ENCODE measurements at regions not wholly inside any gene's neighbourhood (a gene's known extent, or its start where the extent isn't known, plus 50 kb on each side); places are given as distances from the start of the nearest gene placed in this dataset.
A peak's percentile ranks its signal among the peaks of the same experiment; 100 is the strongest.
"Not testable (repeated sequence)": the region's sequence is repeated elsewhere in the genome, so short reads cannot be mapped to it uniquely, and the experiment has no call there.

- DNase-seq (ENCODE audit: extremely low read depth in 1 of 2, low read depth in 1 of 2): no peak
These were observed 57.6 kb downstream of the PTTG1 start for GRCh38 chr5:160479220-160479619.

DNA sequence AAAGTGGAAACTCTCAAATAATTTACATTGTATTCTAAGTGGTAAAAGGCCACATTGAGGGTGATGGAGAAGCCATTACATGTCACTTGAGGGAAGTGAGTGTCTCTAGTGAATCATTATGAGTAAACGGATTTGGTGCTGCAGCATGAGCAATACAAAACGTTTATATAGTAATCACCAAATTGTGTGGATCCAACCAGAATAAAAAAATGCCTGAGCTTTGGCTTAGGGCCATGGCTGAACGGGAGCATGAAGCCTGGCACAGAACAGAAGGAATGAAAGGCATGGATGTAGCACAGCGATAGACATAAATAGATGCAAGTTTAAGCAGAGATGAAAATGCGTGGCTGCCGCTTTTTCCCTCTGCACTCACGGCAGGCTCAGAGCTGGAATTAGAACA is 58.3 kb downstream of the PTTG1 start:
- DNase-seq (ENCODE audit: extremely low read depth in 1 of 2, low read depth in 1 of 2): no peak

DNA sequence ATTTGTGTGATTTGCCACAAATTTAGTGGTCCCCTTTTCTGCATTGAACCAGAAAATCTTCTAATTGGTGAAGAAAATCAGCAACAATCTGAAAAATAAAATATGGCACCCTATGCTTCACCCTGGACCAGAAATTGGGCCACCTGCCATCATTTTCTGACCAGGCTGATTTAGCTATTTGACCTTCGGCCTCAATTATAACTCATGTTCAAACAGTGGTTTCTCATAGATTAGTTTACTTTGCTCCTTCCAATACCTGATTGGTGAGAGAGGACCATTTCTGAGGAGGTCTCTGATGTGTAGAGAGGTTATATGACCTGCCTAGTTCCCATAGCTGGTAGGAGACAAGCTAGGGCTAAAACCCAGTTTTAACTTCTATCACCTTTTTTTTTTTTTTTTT is 59.0 kb downstream of the PTTG1 start:
- no peak for DNase-seq (ENCODE audit: extremely low read depth in 1 of 2, low read depth in 1 of 2)

DNA sequence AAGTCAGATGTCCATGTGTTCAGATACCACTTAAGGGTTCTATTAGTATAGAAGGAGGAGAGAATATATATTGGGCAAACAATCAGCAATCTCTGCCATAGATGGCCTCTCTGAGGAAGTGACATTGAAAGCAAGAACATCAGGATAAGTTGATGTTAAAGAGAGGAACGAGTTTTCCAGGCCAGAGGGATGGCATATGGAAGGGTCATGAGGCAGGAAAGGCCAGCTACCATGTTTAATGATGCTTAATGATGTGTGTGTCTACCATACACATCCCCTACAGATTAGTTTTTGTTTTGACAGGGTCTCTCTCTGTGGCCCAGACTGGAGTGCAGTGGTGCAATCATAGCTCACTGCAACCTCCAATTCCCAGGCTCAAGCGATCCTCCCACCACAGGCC is 63.0 kb downstream of the PTTG1 start:
- DNase-seq (ENCODE audit: extremely low read depth in 1 of 2, low read depth in 1 of 2): no peak

DNA sequence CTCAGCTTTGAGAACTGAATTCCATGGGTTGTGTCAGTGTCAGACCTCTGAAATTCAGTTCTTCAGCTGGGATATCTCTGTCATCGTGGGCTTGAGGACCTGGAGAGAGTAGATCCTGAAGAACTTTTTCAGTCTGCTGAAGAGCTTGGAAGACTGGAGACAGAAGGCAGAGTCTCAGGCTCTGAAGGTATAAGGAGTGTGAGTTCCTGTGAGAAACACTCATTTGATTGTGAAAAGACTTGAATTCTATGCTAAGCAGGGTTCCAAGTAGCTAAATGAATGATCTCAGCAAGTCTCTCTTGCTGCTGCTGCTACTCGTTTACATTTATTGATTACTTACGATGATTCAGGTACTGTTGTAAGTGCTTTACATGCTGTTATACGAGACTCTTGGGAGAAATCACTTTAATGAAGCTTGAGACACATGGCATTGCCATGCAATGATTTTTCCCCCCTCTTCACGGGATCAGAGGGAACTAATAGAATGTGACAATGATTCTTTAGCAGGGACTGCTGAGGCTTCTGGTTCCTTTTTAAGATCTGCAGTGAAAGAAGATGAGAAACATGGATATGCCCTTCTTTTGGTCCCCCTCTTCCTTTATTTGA is 63.8 kb downstream of the PTTG1 start:
- DNase-seq (ENCODE audit: extremely low read depth in 1 of 2, low read depth in 1 of 2): no peak

DNA sequence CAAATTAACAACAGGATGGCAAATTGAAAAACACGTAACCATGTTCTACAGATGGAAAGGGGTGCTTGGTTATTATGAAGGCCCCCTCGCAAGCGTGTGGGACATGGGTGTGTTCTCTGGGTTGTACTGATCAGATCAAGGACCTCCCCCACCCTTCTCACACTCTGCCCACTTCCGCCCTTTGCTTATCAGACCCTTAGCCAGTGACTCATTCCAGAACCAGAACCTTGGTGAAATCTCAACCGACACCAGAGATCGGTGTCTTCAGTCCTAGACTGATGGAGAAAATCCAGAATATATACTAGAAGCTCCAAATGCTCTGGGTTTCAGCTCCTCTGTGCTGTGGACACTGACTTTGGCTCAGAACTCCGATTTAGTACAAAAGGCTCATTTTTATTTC is 64.9 kb downstream of the PTTG1 start:
- no peak for DNase-seq (ENCODE audit: extremely low read depth in 1 of 2, low read depth in 1 of 2)

- DNase-seq (ENCODE audit: extremely low read depth in 1 of 2, low read depth in 1 of 2): no peak
These were observed 67.0 kb downstream of the PTTG1 start for GRCh38 chr5:160488394-160489325.

DNA sequence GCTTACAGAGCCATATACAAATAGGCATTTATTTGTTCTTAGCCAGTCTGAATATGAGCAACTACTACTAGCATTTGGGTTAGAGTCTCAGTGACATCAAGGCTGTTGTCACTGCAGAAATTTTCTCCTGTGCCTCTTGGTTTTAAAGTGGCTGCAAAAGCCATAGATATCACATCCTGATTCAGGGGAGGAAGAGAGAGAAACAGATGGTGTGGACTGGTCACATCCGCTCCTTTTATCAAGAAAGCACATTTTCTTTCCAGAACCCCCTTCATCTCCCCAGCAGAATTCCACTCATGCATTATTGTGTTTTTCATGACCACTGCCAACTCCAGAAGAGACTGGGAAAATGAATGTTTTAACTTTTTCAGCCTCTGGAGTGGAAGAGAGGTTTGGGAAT is 69.8 kb downstream of the PTTG1 start:
- no peak for DNase-seq (ENCODE audit: extremely low read depth in 1 of 2, low read depth in 1 of 2)

GRCh38 chr5:160492565-160492964 is 70.9 kb downstream of the PTTG1 start:
- DNase-seq (ENCODE audit: extremely low read depth in 1 of 2, low read depth in 1 of 2): no peak

DNA sequence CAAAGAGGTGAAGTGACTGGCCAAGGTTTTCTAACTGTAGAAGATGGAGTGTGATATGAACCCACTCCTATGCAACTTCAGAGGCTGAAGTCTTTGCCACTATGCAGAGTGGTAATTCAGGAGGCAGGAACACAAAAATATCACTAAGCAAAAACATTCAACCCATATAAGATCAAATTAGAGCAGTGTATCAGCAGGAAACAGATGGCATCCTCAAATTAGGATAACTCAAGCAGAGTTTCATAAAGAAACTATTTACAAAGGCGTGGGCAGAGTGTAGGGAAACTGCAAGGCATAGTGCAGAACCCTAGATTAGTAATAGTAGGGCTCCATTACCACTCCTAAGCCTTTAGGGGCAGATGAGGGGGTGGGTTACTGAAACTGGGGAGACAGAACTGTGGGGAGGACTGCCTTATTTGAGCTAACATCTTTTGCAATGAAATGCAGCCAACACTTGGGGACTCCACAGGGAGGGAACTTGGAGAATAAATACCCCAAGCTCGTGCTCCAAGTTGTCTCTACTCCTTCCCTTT is 72.2 kb downstream of the PTTG1 start:
- no peak for DNase-seq (ENCODE audit: extremely low read depth in 1 of 2, low read depth in 1 of 2)

DNA sequence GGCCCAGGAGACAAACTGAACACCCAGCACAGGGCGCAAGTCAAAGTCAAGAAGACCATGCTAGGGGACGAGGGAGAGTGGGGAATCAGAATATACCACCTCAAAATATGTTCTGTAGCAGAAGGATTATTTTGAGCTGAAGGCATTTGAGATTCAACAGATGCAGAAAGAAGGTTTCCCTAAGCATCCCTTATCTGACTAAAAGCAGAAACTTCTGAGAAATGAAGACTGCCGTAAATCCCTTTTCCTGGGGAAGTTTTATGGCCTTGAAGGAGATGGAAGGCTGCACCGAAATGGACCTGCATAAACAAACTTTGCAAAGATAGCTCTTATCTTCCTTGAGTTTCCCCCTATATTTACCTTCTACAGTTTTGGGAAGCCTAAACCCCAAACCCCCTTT is 72.8 kb downstream of the PTTG1 start:
- DNase-seq (ENCODE audit: extremely low read depth in 1 of 2, low read depth in 1 of 2): no peak

DNA sequence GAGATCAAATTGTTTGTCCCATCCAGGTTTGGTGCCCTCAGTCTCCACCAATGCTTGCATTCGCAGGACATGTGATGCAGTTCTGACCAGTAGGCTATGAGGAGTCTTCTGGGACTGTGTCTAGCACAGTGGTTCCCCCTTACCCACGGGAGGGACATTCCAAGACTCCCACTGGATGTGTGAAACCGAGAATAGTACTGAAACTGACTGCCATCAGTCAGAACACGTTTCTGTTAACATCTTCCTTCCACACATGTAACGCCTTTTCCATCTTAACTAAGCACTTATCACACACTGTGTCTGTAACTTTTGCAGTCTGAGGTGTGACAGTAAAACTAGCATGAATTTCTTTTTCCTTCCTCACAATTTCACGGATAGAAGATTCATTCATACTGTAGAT is 74.7 kb downstream of the PTTG1 start:
- DNase-seq (ENCODE audit: extremely low read depth in 1 of 2, low read depth in 1 of 2): no peak

GRCh38 chr5:160496784-160497183 is 75.1 kb downstream of the PTTG1 start:
- no peak for DNase-seq (ENCODE audit: extremely low read depth in 1 of 2, low read depth in 1 of 2)

DNA sequence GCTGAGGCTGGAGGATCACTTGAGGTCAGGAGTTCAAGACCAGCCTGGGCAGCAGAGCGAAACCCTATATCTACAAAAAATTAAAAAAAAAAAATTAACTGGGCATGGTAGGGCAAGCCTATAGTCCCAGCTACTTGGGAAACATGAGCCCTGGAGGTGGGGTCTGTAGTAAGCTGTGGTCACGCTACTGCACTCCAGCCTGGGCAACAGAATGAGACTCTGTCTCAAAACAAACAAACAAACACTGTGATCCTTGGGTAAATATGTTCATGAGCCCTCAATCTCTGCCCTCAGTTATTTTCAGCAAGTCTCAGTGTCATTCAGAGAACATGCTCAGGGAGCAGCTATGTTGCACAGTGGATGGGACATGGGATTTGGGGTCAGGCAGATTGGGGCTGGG is 76.2 kb downstream of the PTTG1 start:
- DNase-seq (ENCODE audit: extremely low read depth in 1 of 2, low read depth in 1 of 2): no peak

GRCh38 chr5:160498441-160499043 is 76.9 kb downstream of the PTTG1 start:
- not testable (repeated sequence) for DNase-seq (ENCODE audit: extremely low read depth in 1 of 2, low read depth in 1 of 2)

GRCh38 chr5:160500786-160501779 is 79.4 kb downstream of the PTTG1 start:
- DNase-seq (ENCODE audit: extremely low read depth in 1 of 2, low read depth in 1 of 2): no peak

DNA sequence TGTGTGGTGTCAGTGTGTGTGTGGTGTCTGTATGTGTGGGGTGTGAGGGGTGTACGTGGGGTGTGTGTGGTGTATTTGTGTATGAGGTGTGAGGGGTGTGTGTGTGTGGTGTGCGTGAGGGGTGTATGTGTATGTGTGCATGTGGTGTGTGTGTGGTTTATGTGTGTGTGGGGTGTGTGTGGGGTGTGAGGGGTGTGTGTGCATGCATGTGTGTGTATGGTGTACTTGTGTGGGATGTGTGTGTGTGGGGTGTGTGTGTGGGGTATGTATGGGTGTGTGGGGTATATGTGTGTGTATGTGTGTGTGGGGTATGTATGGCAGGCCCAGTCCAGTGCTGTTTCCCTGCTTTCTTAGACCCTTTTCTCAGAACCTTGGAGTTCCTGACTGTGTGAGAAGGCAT is 83.3 kb downstream of the PTTG1 start:
- no peak for DNase-seq (ENCODE audit: extremely low read depth in 1 of 2, low read depth in 1 of 2)

GRCh38 chr5:160506006-160507004 is 84.7 kb downstream of the PTTG1 start:
- DNase-seq (ENCODE audit: extremely low read depth in 1 of 2, low read depth in 1 of 2): peak in 1 of 2 donors; percentile 55

- peak in 1 of 2 donors; percentile 50 for DNase-seq (ENCODE audit: extremely low read depth in 1 of 2, low read depth in 1 of 2)
These were observed 85.6 kb downstream of the PTTG1 start for GRCh38 chr5:160507221-160507721.

Measured in stimulated activated CD8-positive, alpha-beta memory T cell treated with anti-CD3 and anti-CD28 coated beads, Interleukin-7, amount 100 ng/mL, for 48 hours (primary cell).